ENCODE measurements at regions not wholly inside any gene's neighbourhood (a gene's known extent, or its start where the extent isn't known, plus 50 kb on each side); places are given as distances from the start of the nearest gene placed in this dataset.

GRCh38 chr7:131164025-131164925, 163.4 kb upstream of the MKLN1 start:
- CTCF ChIA-PET, result interaction anchor here (0.8 kb wide), 1 partner anchor 24 kb away, joined by 3 read pairs; no protein-coding TSS in a partner anchor
- Mint-ChIP-seq H3K27me3 (no peaks in the 10 kb centered on the region), H3K4me1 (ENCODE audit: low read depth) (no peaks in the 10 kb centered on the region), H3K9me3 (no peaks in the 10 kb centered on the region), H3K4me3 (no peak overlapping the region), H3K27ac (no peak overlapping the region), H3K36me3 (no peaks in the 10 kb centered on the region)
- intact Hi-C loops (cut with micrococcal nuclease), result no loop called here
- POLR2A ChIA-PET, result no interaction called here
- no peak for DNase-seq

GRCh38 chr7:131166066-131166465, 161.6 kb upstream of the MKLN1 start:
- Mint-ChIP-seq H3K36me3 (no peaks in the 10 kb centered on the region), H3K4me3 (no peak overlapping the region), H3K27ac (no peak overlapping the region), H3K9me3 (no peaks in the 10 kb centered on the region), H3K4me1 (ENCODE audit: low read depth) (no peaks in the 10 kb centered on the region), H3K27me3 (no peaks in the 10 kb centered on the region)
- no peak for DNase-seq
- ChIA-PET POLR2A (no interaction called here), CTCF (no interaction called here)
- intact Hi-C loops (cut with micrococcal nuclease), result no loop called here

GRCh38 chr7:131170440-131171271, 157.0 kb upstream of the MKLN1 start:
- H3K36me3 Mint-ChIP-seq, result no peaks in the 10 kb centered on the region
- no peak overlapping the region for H3K4me3 Mint-ChIP-seq
- ChIA-PET POLR2A (no interaction called here), CTCF (interaction anchor here (1.1 kb wide), 1 partner anchor 254 kb away, joined by 3 read pairs; no protein-coding TSS in a partner anchor)
- no peak overlapping the region for H3K27ac Mint-ChIP-seq
- no peaks in the 10 kb centered on the region for H3K9me3 Mint-ChIP-seq
- intact Hi-C loops (cut with micrococcal nuclease), result no loop called here
- H3K4me1 Mint-ChIP-seq (ENCODE audit: low read depth), result no peaks in the 10 kb centered on the region
- no peak for DNase-seq
- no peaks in the 10 kb centered on the region for H3K27me3 Mint-ChIP-seq

- no peaks in the 10 kb centered on the region for H3K36me3 Mint-ChIP-seq
- H3K4me1 Mint-ChIP-seq (ENCODE audit: low read depth), result no peaks in the 10 kb centered on the region
- no peak for DNase-seq
- intact Hi-C loops (cut with micrococcal nuclease), result no loop called here
- no peak overlapping the region for H3K27ac Mint-ChIP-seq
- no peaks in the 10 kb centered on the region for H3K27me3 Mint-ChIP-seq
- ChIA-PET CTCF (no interaction called here), POLR2A (no interaction called here)
- no peaks in the 10 kb centered on the region for H3K9me3 Mint-ChIP-seq
- H3K4me3 Mint-ChIP-seq, result no peak overlapping the region
Measured at GRCh38 chr7:131173145-131173890, 154.4 kb upstream of the MKLN1 start.

- H3K36me3 Mint-ChIP-seq, result no peaks in the 10 kb centered on the region
- H3K4me1 Mint-ChIP-seq (ENCODE audit: low read depth), result no peaks in the 10 kb centered on the region
- no peaks in the 10 kb centered on the region for H3K27me3 Mint-ChIP-seq
- ChIA-PET POLR2A (interaction anchor here (0.6 kb wide), 1 partner anchor 85 kb away, joined by 3 read pairs; no protein-coding TSS in a partner anchor), CTCF (no interaction called here)
- no peak overlapping the region for H3K4me3 Mint-ChIP-seq
- H3K9me3 Mint-ChIP-seq, result no peaks in the 10 kb centered on the region
- intact Hi-C loops (cut with micrococcal nuclease), result no loop called here
- no peak for DNase-seq
- no peak overlapping the region for H3K27ac Mint-ChIP-seq
Measured at GRCh38 chr7:131174391-131174790, 153.3 kb upstream of the MKLN1 start.

- DNase-seq, result no peak
- H3K9me3 Mint-ChIP-seq, result no peaks in the 10 kb centered on the region
- H3K4me1 Mint-ChIP-seq (ENCODE audit: low read depth), result no peaks in the 10 kb centered on the region
- no peak overlapping the region for H3K27ac Mint-ChIP-seq
- no peak overlapping the region for H3K4me3 Mint-ChIP-seq
- H3K27me3 Mint-ChIP-seq, result no peaks in the 10 kb centered on the region
- H3K36me3 Mint-ChIP-seq, result no peaks in the 10 kb centered on the region
- intact Hi-C loops (cut with micrococcal nuclease), result no loop called here
- ChIA-PET POLR2A (no interaction called here), CTCF (no interaction called here)
Measured at GRCh38 chr7:131174855-131175254, 152.8 kb upstream of the MKLN1 start.

- POLR2A ChIA-PET, result no interaction called here
- Mint-ChIP-seq H3K9me3 (no peaks in the 10 kb centered on the region), H3K27me3 (no peaks in the 10 kb centered on the region), H3K4me1 (ENCODE audit: low read depth) (peaks cover 36% of the 10 kb centered on the region), H3K4me3 (no peak overlapping the region), H3K36me3 (no peaks in the 10 kb centered on the region), H3K27ac (no peak overlapping the region)
- intact Hi-C loops (cut with micrococcal nuclease), result loop anchor here (10.0 kb wide), 1 partner anchor 218 kb away; no protein-coding TSS in a partner anchor
- CTCF ChIA-PET, result interaction anchor here (0.6 kb wide), 2 partner anchors 364 to 1889 kb away, joined by 3 to 5 read pairs; no protein-coding TSS in a partner anchor
- DNase-seq, result no peak
Measured at GRCh38 chr7:131182446-131183058, 145.1 kb upstream of the MKLN1 start.

- Mint-ChIP-seq H3K36me3 (no peaks in the 10 kb centered on the region), H3K4me3 (no peak overlapping the region), H3K9me3 (no peaks in the 10 kb centered on the region), H3K27ac (peak overlapping the region; percentile 21), H3K4me1 (ENCODE audit: low read depth) (peaks cover 40% of the 10 kb centered on the region), H3K27me3 (no peaks in the 10 kb centered on the region)
- CTCF ChIA-PET, result interaction anchor here (0.6 kb wide), 3 partner anchors 160 to 1888 kb away, joined by 3 to 5 read pairs (median 4); no protein-coding TSS in a partner anchor
- no peak for DNase-seq
- POLR2A ChIA-PET, result no interaction called here
- intact Hi-C loops (cut with micrococcal nuclease), result loop anchor here (10.0 kb wide), 1 partner anchor 218 kb away; no protein-coding TSS in a partner anchor
Measured at GRCh38 chr7:131183072-131183471, 144.6 kb upstream of the MKLN1 start.

GRCh38 chr7:131183611-131184119, 144.0 kb upstream of the MKLN1 start:
- H3K4me1 Mint-ChIP-seq (ENCODE audit: low read depth), result peaks cover 46% of the 10 kb centered on the region
- no peaks in the 10 kb centered on the region for H3K36me3 Mint-ChIP-seq
- no peak overlapping the region for H3K4me3 Mint-ChIP-seq
- ChIA-PET POLR2A (no interaction called here), CTCF (interaction anchor here (0.6 kb wide), 2 partner anchors 159 to 1888 kb away, joined by 4 read pairs; no protein-coding TSS in a partner anchor)
- H3K27ac Mint-ChIP-seq, result peak overlapping the region; percentile 66
- peak; percentile 57 for DNase-seq
- no peaks in the 10 kb centered on the region for H3K27me3 Mint-ChIP-seq
- intact Hi-C loops (cut with micrococcal nuclease), result loop anchor here (10.0 kb wide), 1 partner anchor 219 kb away; no protein-coding TSS in a partner anchor
- no peaks in the 10 kb centered on the region for H3K9me3 Mint-ChIP-seq

- Mint-ChIP-seq H3K4me3 (no peak overlapping the region), H3K27me3 (no peaks in the 10 kb centered on the region), H3K4me1 (ENCODE audit: low read depth) (peaks cover 68% of the 10 kb centered on the region), H3K36me3 (no peaks in the 10 kb centered on the region), H3K27ac (peak overlapping the region; percentile 6), H3K9me3 (no peaks in the 10 kb centered on the region)
- ChIA-PET POLR2A (no interaction called here), CTCF (no interaction called here)
- no peak for DNase-seq
- intact Hi-C loops (cut with micrococcal nuclease), result loop anchor here (10.0 kb wide), 1 partner anchor 222 kb away; no protein-coding TSS in a partner anchor
Measured at GRCh38 chr7:131186816-131187215, 140.9 kb upstream of the MKLN1 start.

All from activated CD4-positive, alpha-beta memory T cell treated with anti-CD3 and anti-CD28 coated beads for 36 hours (primary cell).